B cell (primary cell): ENCODE measurements at regions not wholly inside any gene's neighbourhood (a gene's known extent, or its start where the extent isn't known, plus 50 kb on each side); places are given as distances from the start of the nearest gene placed in this dataset.

Experiments
- ATAC-seq: fragments of 200-7000 bp; cut with Tn5 transposase; one replicate; pipeline ENCODE4 v1.10.0; 2021; ENCODE audit warnings: low read depth, mild to moderate bottlenecking, moderate number of reproducible peaks, moderate library complexity
- CTCF ChIA-PET: fragments of 350-600 bp; sonication (Branson Sonifier 250); formaldehyde crosslinking; loops from one replicate; lab custom pipeline; 2021; ENCODE audit warnings: antibody characterized with exemption, inconsistent platforms; lab: Charles Lee
- POLR2A ChIA-PET: fragments of 350-600 bp; sonication (Branson Sonifier 250); formaldehyde crosslinking; loops from one replicate; lab custom pipeline; 2021; ENCODE audit warnings: antibody characterized with exemption; lab: Charles Lee
- DNase-seq: peaks from one replicate; pipeline ENCODE4 v3.0.0; 2013
- H2AFZ ChIP-seq: 2 replicates; pipeline ENCODE4 v1.6.1; 2012; ENCODE audit warnings: mild to moderate bottlenecking, low read depth, low read length; ENCODE audit not compliant: insufficient read depth, poor library complexity, severe bottlenecking
- H3K27ac ChIP-seq, 2 donors: 1 replicate in 1 of 2; 2 replicates in 1 of 2; pipeline ENCODE4 v1.5.1; 2012 to 2013; ENCODE audit warnings: low read length in 2 of 2, mild to moderate bottlenecking in 2 of 2, moderate library complexity in 1 of 2
- H3K27me3 ChIP-seq, 4 experiments: fragments of 200-600 bp in 1 of 4; sonication (generic) in 1 of 4; replicated peaks in 1 of 4; 1 replicate in 2 of 4; 2 replicates in 2 of 4; pipeline versions ENCODE4 v1.6.1 to v1.7.0; 2013 to 2016; ENCODE audit warnings: low read length in 3 of 4, mild to moderate bottlenecking in 2 of 4, mixed read lengths in 1 of 4, moderate library complexity in 1 of 4; ENCODE audit not compliant: insufficient read depth in 4 of 4, control insufficient read depth in 3 of 4; ENCODE audit errors: control extremely low read depth in 1 of 4
- H3K36me3 ChIP-seq, 2 experiments: replicated peaks in 1 of 2; 1 replicate in 1 of 2; 2 replicates in 1 of 2; pipeline versions ENCODE4 v1.6.1 to v1.7.1; 2013; ENCODE audit warnings: low read length in 1 of 2; ENCODE audit not compliant: insufficient read depth in 2 of 2, control insufficient read depth in 1 of 2; ENCODE audit errors: control extremely low read depth in 1 of 2, extremely low read depth in 1 of 2
- H3K4me1 ChIP-seq, 2 donors: fragments of 200-600 bp in 1 of 2; sonication (generic) in 1 of 2; 1 replicate in 1 of 2; 2 replicates in 1 of 2; pipeline versions ENCODE4 v1.5.1 to v1.6.1; 2013 to 2017; ENCODE audit warnings: low read length in 2 of 2; ENCODE audit not compliant: control insufficient read depth in 2 of 2, insufficient read depth in 2 of 2
- H3K4me2 ChIP-seq: replicated peaks from 2 replicates; pipeline ENCODE3; 2012; ENCODE audit warnings: mild to moderate bottlenecking, low read depth, low read length; ENCODE audit not compliant: poor library complexity, severe bottlenecking
- H3K4me3 ChIP-seq, 5 experiments: fragments of 200-600 bp in 1 of 5; sonication (generic) in 1 of 5; 1 replicate in 3 of 5; 2 replicates in 2 of 5; pipeline versions ENCODE4 v1.5.1 to v1.7.0; 2011 to 2016; ENCODE audit warnings: low read length in 4 of 5, mild to moderate bottlenecking in 4 of 5, low read depth in 2 of 5, control low read depth in 1 of 5, moderate library complexity in 1 of 5; ENCODE audit not compliant: insufficient read depth in 1 of 5; ENCODE audit errors: control extremely low read depth in 1 of 5, extremely low read depth in 1 of 5
- H3K79me2 ChIP-seq: fragments of 200-600 bp; sonication (generic); one replicate; pipeline ENCODE4 v1.6.0; 2016; ENCODE audit warnings: low read length; ENCODE audit not compliant: control insufficient read depth, insufficient read depth
- H3K9ac ChIP-seq: fragments of 200-600 bp; sonication (generic); 2 replicates; pipeline ENCODE4 v1.6.1; 2017; ENCODE audit warnings: mild to moderate bottlenecking, low read length, moderate library complexity
- H3K9me3 ChIP-seq, 3 donors: one replicate each; pipeline versions ENCODE4 v1.6.1 to v1.7.1; 2013; ENCODE audit warnings: low read length in 2 of 3; ENCODE audit not compliant: control insufficient read depth in 2 of 3, insufficient read depth in 1 of 3; ENCODE audit errors: control extremely low read depth in 1 of 3
- H4K20me1 ChIP-seq: 2 replicates; pipeline ENCODE4 v1.6.0; 2012; ENCODE audit warnings: mild to moderate bottlenecking, low read length; ENCODE audit not compliant: insufficient read depth, control insufficient read depth, poor library complexity, severe bottlenecking
- H3K27ac Mint-ChIP-seq: one replicate; pipeline ENCODE4 v1.8.0; 2021; ENCODE audit warnings: mixed read lengths
- H3K27me3 Mint-ChIP-seq: one replicate; pipeline ENCODE4 v1.8.0; 2021; ENCODE audit warnings: mixed read lengths
- H3K4me1 Mint-ChIP-seq: one replicate; pipeline ENCODE4 v1.8.0; 2021; ENCODE audit warnings: mixed read lengths
- H3K4me3 Mint-ChIP-seq: one replicate; pipeline ENCODE4 v1.8.0; 2021; ENCODE audit warnings: mixed read lengths
- H3K9me3 Mint-ChIP-seq: one replicate; pipeline ENCODE4 v1.8.0; 2022; ENCODE audit warnings: mixed read lengths; ENCODE audit not compliant: insufficient read depth
- CTCF ChIP-seq: fragments of 200-600 bp; IDR thresholded peaks from one replicate; pipeline ENCODE4 v1.8.0; 2022; ENCODE audit warnings: antibody characterized with exemption, mild to moderate bottlenecking
- EZH2 ChIP-seq: IDR thresholded peaks from 2 replicates; pipeline ENCODE4 v1.6.1; 2012; ENCODE audit warnings: borderline replicate concordance, low read depth, mild to moderate bottlenecking, moderate library complexity, low read length; ENCODE audit not compliant: insufficient read depth, poor library complexity, severe bottlenecking
- WGBS: methylation state at CpG from one replicate; pipeline ENCODE4 v1.1.5; 2013; ENCODE audit warnings: missing lambda C conversion rate; ENCODE audit not compliant: insufficient coverage; 5-methylcytosine and 5-hydroxymethylcytosine counted together
- intact Hi-C: fragments of 100-400 bp; cut with micrococcal nuclease; formaldehyde crosslinking; loops from one replicate; pipeline ENCODE4 v1.10.0; 2022

DNA sequence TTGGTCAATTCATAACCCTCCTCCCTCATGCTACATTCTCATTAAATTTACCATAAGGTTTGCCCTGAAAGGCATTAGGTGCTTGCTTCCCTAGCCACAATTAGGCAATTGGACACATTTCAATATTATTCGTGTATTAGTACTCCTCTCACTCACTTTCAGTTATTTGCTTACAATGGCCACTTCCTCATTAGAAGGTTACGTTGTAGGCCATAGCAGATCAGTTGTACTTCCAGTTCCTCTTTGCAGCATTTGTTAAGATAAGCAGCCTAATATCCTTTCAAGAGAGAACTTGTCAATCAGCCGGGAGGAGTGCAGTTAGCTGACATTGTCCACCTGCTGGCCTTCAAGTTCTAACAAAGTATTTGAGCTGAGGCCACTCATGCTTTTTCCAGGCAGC lies 1017.2 kb downstream of the PCDH7 start:
- Mint-ChIP-seq H3K9me3 (peaks cover 7% of the 10 kb centered on the region), H3K4me3 (no peak overlapping the region), H3K27ac (no peak overlapping the region), H3K27me3 (no peaks in the 10 kb centered on the region), H3K4me1 (no peaks in the 10 kb centered on the region)
- 7% methylated on average over 3 of the region's 3 CpGs for WGBS
- Histone ChIP-seq H3K36me3 (no peaks in the 10 kb centered on the region), H3K9me3 (peaks cover 0 to 1% (median 0%) of the 10 kb centered on the region in 3 donors), H2AFZ (no peak overlapping the region), H3K4me2 (no peak overlapping the region), H3K79me2 (no peaks in the 10 kb centered on the region), H3K4me1 (no peaks in the 10 kb centered on the region), H3K27ac (no peak overlapping the region), H4K20me1 (no peaks in the 10 kb centered on the region), H3K4me3 (no peak overlapping the region), H3K27me3 (no peaks in the 10 kb centered on the region), H3K9ac (no peak overlapping the region)
- POLR2A ChIA-PET, result no interaction called here
- DNase-seq (no peak), ATAC-seq (no peak)
- intact Hi-C loops, result no loop called here
- TF ChIP-seq CTCF (no peak), EZH2 (no peak)
- CTCF ChIA-PET, result no interaction called here

DNA sequence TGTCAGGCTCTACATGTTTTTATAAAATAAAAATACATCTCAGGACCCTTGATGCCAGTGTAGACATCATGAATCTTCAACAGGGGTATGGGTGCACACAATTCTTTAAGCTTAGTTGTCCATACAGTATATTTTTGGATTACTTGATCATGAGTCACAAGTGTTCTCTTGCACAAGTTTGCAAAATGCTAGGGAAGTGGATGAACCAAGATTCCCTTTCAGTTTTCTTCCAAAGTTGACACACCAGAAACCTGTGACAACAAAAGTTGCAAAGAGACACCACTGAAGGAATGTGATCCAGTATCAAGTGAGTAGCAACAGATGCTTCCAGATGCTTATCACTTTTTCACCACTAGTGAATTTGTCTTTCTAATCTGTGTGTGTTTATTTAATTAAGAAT lies 1021.2 kb downstream of the PCDH7 start:
- no peak for ATAC-seq
- H3K79me2 ChIP-seq, result no peaks in the 10 kb centered on the region
- no peak overlapping the region for H3K4me3 ChIP-seq
- Mint-ChIP-seq H3K4me1 (no peaks in the 10 kb centered on the region), H3K27ac (no peak overlapping the region), H3K4me3 (no peak overlapping the region), H3K9me3 (peaks cover 7% of the 10 kb centered on the region), H3K27me3 (no peaks in the 10 kb centered on the region)
- CTCF ChIA-PET, result no interaction called here
- no peak overlapping the region for H3K9ac ChIP-seq
- POLR2A ChIA-PET, result no interaction called here
- H3K27ac ChIP-seq, result no peak overlapping the region
- no peaks in the 10 kb centered on the region for H3K27me3 ChIP-seq
- H2AFZ ChIP-seq, result no peak overlapping the region
- DNase-seq, result no peak
- TF ChIP-seq CTCF, result no peak
- TF ChIP-seq EZH2, result no peak
- H3K36me3 ChIP-seq, result no peaks in the 10 kb centered on the region
- H3K9me3 ChIP-seq, result no peaks in the 10 kb centered on the region
- intact Hi-C loops, result no loop called here
- no peak overlapping the region for H3K4me2 ChIP-seq
- H4K20me1 ChIP-seq, result no peaks in the 10 kb centered on the region
- H3K4me1 ChIP-seq, result no peaks in the 10 kb centered on the region
